Loucy (cell line): ENCODE measurements at regions not wholly inside any gene's neighbourhood (a gene's known extent, or its start where the extent isn't known, plus 50 kb on each side); places are given as distances from the start of the nearest gene placed in this dataset.
"Not testable (repeated sequence)": the region's sequence is repeated elsewhere in the genome, so short reads cannot be mapped to it uniquely, and the experiment has no call there.

Experiments
- H2AFZ ChIP-seq: fragments of 200-600 bp; sonication (generic); 2 replicates; pipeline ENCODE4 v1.6.0; 2016; ENCODE audit warnings: antibody characterized with exemption, mild to moderate bottlenecking, low read length, moderate library complexity
- H3F3A ChIP-seq: fragments of 200-600 bp; 2 replicates; pipeline ENCODE4 v1.6.0; 2016; ENCODE audit warnings: antibody characterized with exemption, low read depth, mild to moderate bottlenecking
- H3K27me3 ChIP-seq: fragments of 200-600 bp; sonication (generic); 2 replicates; pipeline ENCODE4 v1.6.1; 2014; ENCODE audit warnings: low read length, mild to moderate bottlenecking; ENCODE audit not compliant: insufficient read depth, poor library complexity, severe bottlenecking
- H3K36me3 ChIP-seq: fragments of 200-600 bp; sonication (generic); 2 replicates; pipeline ENCODE4 v1.6.1; 2016; ENCODE audit warnings: low read length; ENCODE audit not compliant: insufficient read depth
- H3K4me1 ChIP-seq: fragments of 200-600 bp; sonication (generic); 2 replicates; pipeline ENCODE4 v1.5.1; 2014; ENCODE audit warnings: low read length, mild to moderate bottlenecking; ENCODE audit not compliant: insufficient read depth, poor library complexity, severe bottlenecking
- H3K4me2 ChIP-seq: fragments of 200-600 bp; sonication (generic); 2 replicates; pipeline ENCODE4 v1.6.0; 2014; ENCODE audit warnings: antibody characterized with exemption, low read length, low read depth, mild to moderate bottlenecking; ENCODE audit not compliant: poor library complexity, severe bottlenecking
- H3K4me3 ChIP-seq: fragments of 200-600 bp; sonication (generic); 2 replicates; pipeline ENCODE4 v1.5.1; 2014; ENCODE audit warnings: low read length, mild to moderate bottlenecking, mixed read lengths; ENCODE audit not compliant: poor library complexity, severe bottlenecking
- H3K79me2 ChIP-seq: fragments of 200-600 bp; sonication (generic); 2 replicates; pipeline ENCODE4 v1.6.1; 2014; ENCODE audit warnings: low read length; ENCODE audit not compliant: insufficient read depth
- H3K9ac ChIP-seq: fragments of 200-600 bp; sonication (generic); 2 replicates; pipeline ENCODE4 v1.6.0; 2014; ENCODE audit warnings: mild to moderate bottlenecking, low read depth, low read length, moderate library complexity; ENCODE audit not compliant: poor library complexity, severe bottlenecking
- H3K9me2 ChIP-seq: fragments of 200-600 bp; sonication (generic); replicated peaks from 2 replicates; pipeline ENCODE4 v1.6.1; 2016; ENCODE audit warnings: low read depth, low read length, mixed read lengths
- H3K9me3 ChIP-seq: fragments of 200-600 bp; sonication (generic); 2 replicates; pipeline ENCODE4 v1.6.1; 2014; ENCODE audit warnings: mild to moderate bottlenecking, antibody characterized with exemption, low read length, low read depth; ENCODE audit not compliant: insufficient read depth
- H4K20me1 ChIP-seq: fragments of 200-600 bp; sonication (generic); 2 replicates; pipeline ENCODE4 v1.6.0; 2014; ENCODE audit warnings: antibody characterized with exemption, low read length, mild to moderate bottlenecking; ENCODE audit not compliant: insufficient read depth, poor library complexity, severe bottlenecking
- CTCF ChIP-seq: fragments of 200-600 bp; sonication (generic); conservative IDR thresholded peaks from 2 replicates; pipeline ENCODE4 v1.5.1; 2014; ENCODE audit warnings: mild to moderate bottlenecking, antibody characterized with exemption, low read length
- EZH2phosphoT487 ChIP-seq: fragments of 200-600 bp; IDR thresholded peaks from 2 replicates; pipeline ENCODE4 v1.6.1; 2018; ENCODE audit warnings: antibody characterized with exemption, mild to moderate bottlenecking, moderate library complexity, borderline replicate concordance

- Histone ChIP-seq H4K20me1 (no peaks in the 10 kb centered on the region), H3K4me1 (no peaks in the 10 kb centered on the region), H3F3A (no peaks in the 10 kb centered on the region), H3K9me2 (no peaks in the 10 kb centered on the region), H2AFZ (no peak overlapping the region), H3K9ac (no peak overlapping the region), H3K79me2 (no peaks in the 10 kb centered on the region), H3K36me3 (no peaks in the 10 kb centered on the region), H3K9me3 (no peaks in the 10 kb centered on the region), H3K27me3 (no peaks in the 10 kb centered on the region), H3K4me3 (no peak overlapping the region), H3K4me2 (no peak overlapping the region)
- TF ChIP-seq CTCF (no peak), EZH2phosphoT487 (no peak)
Measured at GRCh38 chr13:80524447-80525215, 183.7 kb upstream of the SPRY2 start.

GRCh38 chr13:80523134-80523533 is 182.2 kb upstream of the SPRY2 start:
- no peak for TF ChIP-seq EZH2phosphoT487
- Histone ChIP-seq H3K4me3 (no peak overlapping the region), H3K27me3 (no peaks in the 10 kb centered on the region), H3K9me2 (no peaks in the 10 kb centered on the region), H3F3A (no peaks in the 10 kb centered on the region), H4K20me1 (no peaks in the 10 kb centered on the region), H2AFZ (no peak overlapping the region), H3K36me3 (no peaks in the 10 kb centered on the region), H3K9ac (no peak overlapping the region), H3K4me2 (no peak overlapping the region), H3K9me3 (no peaks in the 10 kb centered on the region), H3K4me1 (no peaks in the 10 kb centered on the region), H3K79me2 (no peaks in the 10 kb centered on the region)

- not testable (repeated sequence) for H2AFZ ChIP-seq, H3K9me2 ChIP-seq, H3K4me3 ChIP-seq, H3F3A ChIP-seq, H3K4me1 ChIP-seq, H3K9me3 ChIP-seq, H3K79me2 ChIP-seq, H3K27me3 ChIP-seq, H3K36me3 ChIP-seq, H4K20me1 ChIP-seq, H3K9ac ChIP-seq, H3K4me2 ChIP-seq
Measured at GRCh38 chr13:80522463-80522862, 181.5 kb upstream of the SPRY2 start.

GRCh38 chr13:80516818-80517348 is 176.0 kb upstream of the SPRY2 start:
- Histone ChIP-seq H3K9ac (no peak overlapping the region), H3K4me1 (no peaks in the 10 kb centered on the region), H3F3A (no peaks in the 10 kb centered on the region), H3K4me3 (no peak overlapping the region), H3K9me3 (no peaks in the 10 kb centered on the region; the same call in 1 of the 2 replicates), H4K20me1 (no peaks in the 10 kb centered on the region), H3K27me3 (no peaks in the 10 kb centered on the region), H3K9me2 (no peaks in the 10 kb centered on the region), H3K79me2 (no peaks in the 10 kb centered on the region), H3K36me3 (no peaks in the 10 kb centered on the region), H3K4me2 (no peak overlapping the region), H2AFZ (no peak overlapping the region)
- no peak for TF ChIP-seq CTCF
- no peak for TF ChIP-seq EZH2phosphoT487
